ENCODE measurements at regions not wholly inside any gene's neighbourhood (a gene's known extent, or its start where the extent isn't known, plus 50 kb on each side); places are given as distances from the start of the nearest gene placed in this dataset.

DNA sequence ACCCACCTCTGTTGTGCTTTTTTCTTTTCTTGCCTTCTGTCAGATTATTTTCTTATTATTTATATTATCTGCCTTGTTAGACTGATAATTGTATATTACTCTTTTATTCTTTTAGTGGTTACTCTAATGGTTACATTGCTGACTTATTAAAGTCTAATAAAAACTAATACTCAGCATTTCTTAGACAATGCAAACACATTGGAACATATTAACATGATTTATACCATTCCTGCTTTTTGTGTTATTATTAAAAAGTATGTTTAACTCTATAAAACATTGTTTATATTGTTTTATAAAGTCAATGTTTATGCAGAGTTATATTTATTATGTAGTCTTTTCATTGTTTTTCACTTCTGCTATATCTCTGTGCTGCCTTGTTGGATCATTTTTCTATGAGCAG is 68.0 kb upstream of the CACNA2D1 start:
- TF ChIP-seq, protein P1, sequence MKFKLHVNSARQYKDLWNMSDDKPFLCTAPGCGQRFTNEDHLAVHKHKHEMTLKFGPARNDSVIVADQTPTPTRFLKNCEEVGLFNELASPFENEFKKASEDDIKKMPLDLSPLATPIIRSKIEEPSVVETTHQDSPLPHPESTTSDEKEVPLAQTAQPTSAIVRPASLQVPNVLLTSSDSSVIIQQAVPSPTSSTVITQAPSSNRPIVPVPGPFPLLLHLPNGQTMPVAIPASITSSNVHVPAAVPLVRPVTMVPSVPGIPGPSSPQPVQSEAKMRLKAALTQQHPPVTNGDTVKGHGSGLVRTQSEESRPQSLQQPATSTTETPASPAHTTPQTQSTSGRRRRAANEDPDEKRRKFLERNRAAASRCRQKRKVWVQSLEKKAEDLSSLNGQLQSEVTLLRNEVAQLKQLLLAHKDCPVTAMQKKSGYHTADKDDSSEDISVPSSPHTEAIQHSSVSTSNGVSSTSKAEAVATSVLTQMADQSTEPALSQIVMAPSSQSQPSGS (CRISPR knock-in tag; IDR thresholded peaks at IDR 0.05; ENCODE audit: borderline replicate concordance, low read depth), result no peak
- no peak for TF ChIP-seq FOXP1 (CRISPR knock-in tag; IDR thresholded peaks at IDR 0.05; ENCODE audit: borderline replicate concordance)
- TF ChIP-seq, protein P2, sequence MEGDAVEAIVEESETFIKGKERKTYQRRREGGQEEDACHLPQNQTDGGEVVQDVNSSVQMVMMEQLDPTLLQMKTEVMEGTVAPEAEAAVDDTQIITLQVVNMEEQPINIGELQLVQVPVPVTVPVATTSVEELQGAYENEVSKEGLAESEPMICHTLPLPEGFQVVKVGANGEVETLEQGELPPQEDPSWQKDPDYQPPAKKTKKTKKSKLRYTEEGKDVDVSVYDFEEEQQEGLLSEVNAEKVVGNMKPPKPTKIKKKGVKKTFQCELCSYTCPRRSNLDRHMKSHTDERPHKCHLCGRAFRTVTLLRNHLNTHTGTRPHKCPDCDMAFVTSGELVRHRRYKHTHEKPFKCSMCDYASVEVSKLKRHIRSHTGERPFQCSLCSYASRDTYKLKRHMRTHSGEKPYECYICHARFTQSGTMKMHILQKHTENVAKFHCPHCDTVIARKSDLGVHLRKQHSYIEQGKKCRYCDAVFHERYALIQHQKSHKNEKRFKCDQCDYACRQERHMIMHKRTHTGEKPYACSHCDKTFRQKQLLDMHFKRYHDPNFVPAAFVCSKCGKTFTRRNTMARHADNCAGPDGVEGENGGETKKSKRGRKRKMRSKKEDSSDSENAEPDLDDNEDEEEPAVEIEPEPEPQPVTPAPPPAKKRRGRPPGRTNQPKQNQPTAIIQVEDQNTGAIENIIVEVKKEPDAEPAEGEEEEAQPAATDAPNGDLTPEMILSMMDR (IDR thresholded peaks at IDR 0.05), result no peak
- no peak for TF ChIP-seq PRDM15 (CRISPR knock-in tag; IDR thresholded peaks at IDR 0.05)
- no peak for TF ChIP-seq TEAD4 (CRISPR knock-in tag; IDR thresholded peaks at IDR 0.05)
